Neuron (in vitro differentiated cells): ENCODE measurements at regions not wholly inside any gene's neighbourhood (a gene's known extent, or its start where the extent isn't known, plus 50 kb on each side); places are given as distances from the start of the nearest gene placed in this dataset.

Experiments used
- H2AFZ ChIP-seq: one replicate; pipeline ENCODE4 v1.6.1; 2013; ENCODE audit warnings: low read depth, mild to moderate bottlenecking, inconsistent platforms, low read length, moderate library complexity
- H3K27me3 ChIP-seq: one replicate; pipeline ENCODE4 v1.6.1; 2013; ENCODE audit warnings: low read length; ENCODE audit not compliant: insufficient read depth
- H3K36me3 ChIP-seq: one replicate; pipeline ENCODE4 v1.6.1; 2013; ENCODE audit warnings: low read length; ENCODE audit not compliant: insufficient read depth
- H3K4me1 ChIP-seq: one replicate; pipeline ENCODE4 v1.6.1; 2013; ENCODE audit warnings: low read length; ENCODE audit not compliant: insufficient read depth
- H3K4me3 ChIP-seq: 2 replicates; pipeline ENCODE4 v1.5.1; 2013; ENCODE audit warnings: mild to moderate bottlenecking, low read length, moderate library complexity
- H3K9me3 ChIP-seq: one replicate; pipeline ENCODE4 v1.6.1; 2013; ENCODE audit warnings: low read length

GRCh38 chr11:92879086-92879485 is 90.4 kb upstream of the MTNR1B start:
- no peaks in the 10 kb centered on the region for H3K27me3 ChIP-seq
- H3K4me1 ChIP-seq = no peaks in the 10 kb centered on the region
- no peak overlapping the region for H3K4me3 ChIP-seq
- peaks cover 6% of the 10 kb centered on the region for H3K9me3 ChIP-seq
- no peak overlapping the region for H2AFZ ChIP-seq
- peaks cover 49% of the 10 kb centered on the region for H3K36me3 ChIP-seq

GRCh38 chr11:92880381-92880780 is 89.1 kb upstream of the MTNR1B start:
- no peak overlapping the region for H2AFZ ChIP-seq
- H3K9me3 ChIP-seq = peaks cover 6% of the 10 kb centered on the region
- peaks cover 58% of the 10 kb centered on the region for H3K36me3 ChIP-seq
- H3K4me1 ChIP-seq = no peaks in the 10 kb centered on the region
- H3K4me3 ChIP-seq = no peak overlapping the region
- no peaks in the 10 kb centered on the region for H3K27me3 ChIP-seq

- Histone ChIP-seq H3K4me1 (peaks cover 3% of the 10 kb centered on the region), H2AFZ (no peak overlapping the region), H3K27me3 (no peaks in the 10 kb centered on the region), H3K4me3 (no peak overlapping the region), H3K36me3 (peaks cover 58% of the 10 kb centered on the region), H3K9me3 (peaks cover 6% of the 10 kb centered on the region)
Measured at GRCh38 chr11:92881940-92882450, 87.5 kb upstream of the MTNR1B start.

- Histone ChIP-seq H3K9me3 (peaks cover 6% of the 10 kb centered on the region), H3K36me3 (peaks cover 54% of the 10 kb centered on the region), H2AFZ (no peak overlapping the region), H3K4me3 (no peak overlapping the region), H3K27me3 (no peaks in the 10 kb centered on the region), H3K4me1 (peaks cover 3% of the 10 kb centered on the region)
Measured at GRCh38 chr11:92882828-92883611, 86.4 kb upstream of the MTNR1B start.

GRCh38 chr11:92885600-92885999 is 83.9 kb upstream of the MTNR1B start:
- Histone ChIP-seq H3K36me3 (peaks cover 61% of the 10 kb centered on the region), H3K4me1 (peaks cover 3% of the 10 kb centered on the region), H2AFZ (no peak overlapping the region), H3K27me3 (no peaks in the 10 kb centered on the region), H3K4me3 (no peak overlapping the region), H3K9me3 (peaks cover 6% of the 10 kb centered on the region)

- Histone ChIP-seq H3K4me3 (no peak overlapping the region), H3K36me3 (peaks cover 64% of the 10 kb centered on the region), H3K9me3 (peaks cover 6% of the 10 kb centered on the region), H3K4me1 (peaks cover 3% of the 10 kb centered on the region), H2AFZ (no peak overlapping the region), H3K27me3 (no peaks in the 10 kb centered on the region)
Measured at GRCh38 chr11:92886243-92886905, 83.1 kb upstream of the MTNR1B start.

- Histone ChIP-seq H2AFZ (no peak overlapping the region), H3K4me3 (no peak overlapping the region), H3K4me1 (peaks cover 3% of the 10 kb centered on the region), H3K27me3 (no peaks in the 10 kb centered on the region), H3K9me3 (no peaks in the 10 kb centered on the region), H3K36me3 (peaks cover 51% of the 10 kb centered on the region)
Measured at GRCh38 chr11:92888696-92889095, 80.8 kb upstream of the MTNR1B start.

GRCh38 chr11:92890846-92891245 is 78.6 kb upstream of the MTNR1B start:
- Histone ChIP-seq H3K27me3 (no peaks in the 10 kb centered on the region), H3K4me3 (no peak overlapping the region), H3K4me1 (peaks cover 1% of the 10 kb centered on the region), H2AFZ (no peak overlapping the region), H3K9me3 (no peaks in the 10 kb centered on the region), H3K36me3 (peaks cover 38% of the 10 kb centered on the region)

GRCh38 chr11:92892802-92893684 is 76.4 kb upstream of the MTNR1B start:
- no peaks in the 10 kb centered on the region for H3K9me3 ChIP-seq
- no peak overlapping the region for H3K4me3 ChIP-seq
- H2AFZ ChIP-seq = no peak overlapping the region
- H3K36me3 ChIP-seq = peaks cover 36% of the 10 kb centered on the region
- no peaks in the 10 kb centered on the region for H3K27me3 ChIP-seq
- H3K4me1 ChIP-seq = no peaks in the 10 kb centered on the region

GRCh38 chr11:92894197-92894596 is 75.3 kb upstream of the MTNR1B start:
- Histone ChIP-seq H3K4me3 (no peak overlapping the region), H3K4me1 (no peaks in the 10 kb centered on the region), H3K36me3 (peaks cover 25% of the 10 kb centered on the region), H3K9me3 (no peaks in the 10 kb centered on the region), H3K27me3 (no peaks in the 10 kb centered on the region), H2AFZ (no peak overlapping the region)

- Histone ChIP-seq H3K4me1 (no peaks in the 10 kb centered on the region), H2AFZ (no peak overlapping the region), H3K4me3 (no peak overlapping the region), H3K36me3 (peaks cover 3% of the 10 kb centered on the region), H3K27me3 (no peaks in the 10 kb centered on the region), H3K9me3 (no peaks in the 10 kb centered on the region)
Measured at GRCh38 chr11:92897487-92897886, 72.0 kb upstream of the MTNR1B start.

GRCh38 chr11:92902417-92902816 is 67.0 kb upstream of the MTNR1B start:
- Histone ChIP-seq H3K4me3 (no peak overlapping the region), H2AFZ (no peak overlapping the region), H3K36me3 (no peaks in the 10 kb centered on the region), H3K27me3 (no peaks in the 10 kb centered on the region), H3K9me3 (no peaks in the 10 kb centered on the region), H3K4me1 (no peaks in the 10 kb centered on the region)

GRCh38 chr11:92907671-92908070 is 61.8 kb upstream of the MTNR1B start:
- Histone ChIP-seq H3K36me3 (no peaks in the 10 kb centered on the region), H3K9me3 (no peaks in the 10 kb centered on the region)

More at GRCh38 chr11:92907671-92908070, 61.8 kb upstream of the MTNR1B start:
- H3K4me3 ChIP-seq = no peak overlapping the region
- H3K27me3 ChIP-seq = peaks cover 2% of the 10 kb centered on the region
- H3K4me1 ChIP-seq = no peaks in the 10 kb centered on the region
- no peak overlapping the region for H2AFZ ChIP-seq
